CD4-positive, alpha-beta T cell treated with Interleukin-15 for 1 hour (primary cell): ENCODE measurements at regions not wholly inside any gene's neighbourhood (a gene's known extent, or its start where the extent isn't known, plus 50 kb on each side); places are given as distances from the start of the nearest gene placed in this dataset.
A peak's percentile ranks its signal among the peaks of the same experiment; 100 is the strongest.

Experiments
- DNase-seq: peaks from one replicate; pipeline ENCODE4 v3.0.0-alpha.2; 2020

- no peak for DNase-seq
Measured at GRCh38 chr11:109984634-109985289, 108.4 kb upstream of the ZC3H12C start.

GRCh38 chr11:109986488-109986887 lies 106.7 kb upstream of the ZC3H12C start:
- DNase-seq, result no peak

- DNase-seq, result no peak
Measured at GRCh38 chr11:109991835-109992234, 101.4 kb upstream of the ZC3H12C start.

GRCh38 chr11:109993786-109994185 lies 99.4 kb upstream of the ZC3H12C start:
- DNase-seq, result no peak

- DNase-seq, result no peak
Measured at GRCh38 chr11:109994907-109995306, 98.3 kb upstream of the ZC3H12C start.

- DNase-seq, result no peak
Measured at GRCh38 chr11:109996060-109996459, 97.1 kb upstream of the ZC3H12C start.

- DNase-seq, result no peak
Measured at GRCh38 chr11:109998921-109999320, 94.3 kb upstream of the ZC3H12C start.

- DNase-seq, result peak; percentile 40
Measured at GRCh38 chr11:110000031-110000502, 93.1 kb upstream of the ZC3H12C start.

- DNase-seq, result no peak
Measured at GRCh38 chr11:110000850-110001249, 92.3 kb upstream of the ZC3H12C start.

GRCh38 chr11:110003426-110003825 lies 89.8 kb upstream of the ZC3H12C start:
- no peak for DNase-seq

GRCh38 chr11:110011595-110011994 lies 81.6 kb upstream of the ZC3H12C start:
- no peak for DNase-seq

GRCh38 chr11:110015695-110016094 lies 77.5 kb upstream of the ZC3H12C start:
- no peak for DNase-seq

- no peak for DNase-seq
Measured at GRCh38 chr11:110019675-110020074, 73.5 kb upstream of the ZC3H12C start.

- no peak for DNase-seq
Measured at GRCh38 chr11:110022548-110022947, 70.6 kb upstream of the ZC3H12C start.

- DNase-seq, result no peak
Measured at GRCh38 chr11:110023711-110024110, 69.5 kb upstream of the ZC3H12C start.

GRCh38 chr11:110026858-110027626 lies 66.2 kb upstream of the ZC3H12C start:
- peak; percentile 59 for DNase-seq

- DNase-seq, result no peak
Measured at GRCh38 chr11:110027627-110028371, 65.4 kb upstream of the ZC3H12C start.

- no peak for DNase-seq
Measured at GRCh38 chr11:110028921-110029320, 64.3 kb upstream of the ZC3H12C start.

- no peak for DNase-seq
Measured at GRCh38 chr11:110029714-110030113, 63.5 kb upstream of the ZC3H12C start.

- no peak for DNase-seq
Measured at GRCh38 chr11:110031171-110031570, 62.0 kb upstream of the ZC3H12C start.

GRCh38 chr11:110032259-110032658 lies 60.9 kb upstream of the ZC3H12C start:
- no peak for DNase-seq

- DNase-seq, result no peak
Measured at GRCh38 chr11:110032957-110033570, 60.1 kb upstream of the ZC3H12C start.

- DNase-seq, result no peak
Measured at GRCh38 chr11:110034806-110035205, 58.4 kb upstream of the ZC3H12C start.
